PC-9 (cell line): ENCODE measurements at regions not wholly inside any gene's neighbourhood (a gene's known extent, or its start where the extent isn't known, plus 50 kb on each side); places are given as distances from the start of the nearest gene placed in this dataset.

Experiments used
- BruUV-seq: library from RNA; stranded (reverse); fragments of 400-500 nt; replicated peaks from 2 replicates; lab custom pipeline; 2021; lab: Mats Ljungman, UMichigan
- CTCF ChIA-PET: fragments of 300-600 bp; sonication (Branson Sonifier 250); formaldehyde crosslinking; loops from one replicate; lab custom pipeline; 2022; ENCODE audit warnings: antibody characterized with exemption; lab: Charles Lee
- POLR2A ChIA-PET: fragments of 300-600 bp; sonication (Branson Sonifier 250); formaldehyde crosslinking; loops from one replicate; lab custom pipeline; 2022; ENCODE audit warnings: antibody characterized with exemption; ENCODE audit not compliant: unreplicated experiment; lab: Charles Lee
- DNase-seq, 2 experiments: peaks; one replicate each; pipeline versions ENCODE4 v3.0.0 to v3.0.0-alpha.2; 2015 to 2022; ENCODE audit warnings: mixed read lengths in 1 of 2
- H2AFZ ChIP-seq: fragments of 200-600 bp; sonication (generic); 2 replicates; pipeline ENCODE4 v1.8.1; 2017; ENCODE audit warnings: antibody characterized with exemption
- H3F3A ChIP-seq: fragments of 200-600 bp; sonication (generic); 2 replicates; pipeline ENCODE4 v1.8.1; 2017; ENCODE audit warnings: antibody characterized with exemption, mild to moderate bottlenecking, low read depth; ENCODE audit not compliant: insufficient read depth
- H3K27ac ChIP-seq: fragments of 200-600 bp; sonication (generic); 2 replicates; pipeline ENCODE4 v1.6.1; 2016; ENCODE audit warnings: mixed run types
- H3K27me3 ChIP-seq: fragments of 200-600 bp; sonication (generic); 2 replicates; pipeline ENCODE4 v1.6.1; 2016; ENCODE audit warnings: low read depth, mixed run types; ENCODE audit not compliant: insufficient read depth
- H3K36me3 ChIP-seq: fragments of 200-600 bp; sonication (generic); 2 replicates; pipeline ENCODE4 v1.6.1; 2016; ENCODE audit warnings: low read depth, mixed run types
- H3K4me1 ChIP-seq: fragments of 200-600 bp; sonication (generic); replicated peaks from 2 replicates; pipeline ENCODE4 v1.6.1; 2016; ENCODE audit warnings: mixed run types; ENCODE audit not compliant: insufficient read depth
- H3K4me2 ChIP-seq: fragments of 200-600 bp; sonication (generic); 2 replicates; pipeline ENCODE4 v1.6.1; 2017; ENCODE audit warnings: mixed run types
- H3K4me3 ChIP-seq: fragments of 200-600 bp; sonication (generic); 2 replicates; pipeline ENCODE4 v1.6.1; 2016; ENCODE audit warnings: mixed run types
- H3K79me2 ChIP-seq: fragments of 200-600 bp; sonication (generic); 2 replicates; pipeline ENCODE4 v1.6.1; 2017; ENCODE audit warnings: low read depth, mixed run types
- H3K9me2 ChIP-seq: fragments of 200-600 bp; sonication (generic); 2 replicates; pipeline ENCODE4 v1.8.1; 2017; ENCODE audit warnings: mild to moderate bottlenecking; ENCODE audit not compliant: insufficient read depth
- H3K9me3 ChIP-seq: fragments of 200-600 bp; sonication (generic); 2 replicates; pipeline ENCODE4 v1.8.1; 2016; ENCODE audit warnings: low read depth; ENCODE audit not compliant: insufficient read depth
- H4K20me1 ChIP-seq: fragments of 200-600 bp; sonication (generic); 2 replicates; pipeline ENCODE4 v1.8.1; 2017; ENCODE audit not compliant: insufficient read depth
- EZH2 ChIP-seq: fragments of 200-600 bp; sonication (generic); IDR thresholded peaks from 2 replicates; pipeline ENCODE4 v1.8.0; 2017; ENCODE audit warnings: antibody characterized with exemption, low read depth
- intact Hi-C: fragments of 100-400 bp; cut with micrococcal nuclease; formaldehyde crosslinking; loops from one replicate; pipeline ENCODE4 v1.10.0; 2022; ENCODE audit not compliant: unreplicated experiment
- TF ChIP-seq, protein P1 (sequence below): fragments of 200-600 bp; sonication (generic); conservative IDR thresholded peaks from 2 replicates; pipeline ENCODE4 v1.6.1; 2017; ENCODE audit warnings: mixed run types, antibody characterized with exemption, mild to moderate bottlenecking, moderate library complexity

DNA sequence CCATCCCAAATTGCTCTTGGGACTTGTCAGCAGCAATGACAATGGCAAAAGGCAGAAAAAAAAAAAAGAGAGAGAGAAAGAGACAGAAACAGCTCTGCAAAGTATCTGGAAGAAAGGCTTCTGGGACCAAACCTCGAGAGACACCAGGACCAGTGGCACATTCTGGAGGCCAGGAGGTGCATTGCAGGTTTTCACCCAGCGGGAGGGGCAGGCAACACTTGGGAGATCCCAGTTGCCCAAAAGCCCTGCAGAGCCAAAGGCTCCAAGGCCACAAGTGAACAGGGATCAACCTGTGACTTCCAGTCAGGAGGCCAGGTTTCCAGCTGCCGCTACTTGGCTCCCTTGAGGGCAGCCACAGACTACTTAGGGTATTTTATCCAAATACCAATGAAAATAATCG, 110.8 kb upstream of the CDH5 start:
- no peak for DNase-seq
- no peaks in the 10 kb centered on the region for H3K9me3 ChIP-seq
- BruUV-seq, result no TSS peak

DNA sequence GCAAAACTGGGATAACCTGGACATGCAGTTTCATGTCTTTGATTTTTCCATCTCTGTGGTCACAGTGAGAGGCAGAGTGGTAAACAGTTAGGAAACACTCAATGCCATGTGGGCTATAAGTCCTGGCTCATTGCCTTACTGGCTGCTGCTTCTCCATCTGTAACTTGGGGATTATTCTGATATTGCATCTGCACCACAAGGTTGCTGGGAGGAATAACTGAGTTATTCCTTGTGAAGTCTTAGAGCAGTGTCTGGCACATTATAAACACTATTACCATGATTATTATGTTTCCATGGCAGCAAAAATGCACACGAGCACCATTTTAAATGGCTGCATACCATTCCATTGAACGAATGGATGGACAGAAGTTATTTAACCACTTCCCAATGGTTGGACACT, 111.7 kb upstream of the CDH5 start:
- no peaks in the 10 kb centered on the region for H4K20me1 ChIP-seq
- no peaks in the 10 kb centered on the region for H3K9me2 ChIP-seq
- no peaks in the 10 kb centered on the region for H3K9me3 ChIP-seq
- H2AFZ ChIP-seq, result no peak overlapping the region
- H3K4me1 ChIP-seq, result no peaks in the 10 kb centered on the region
- DNase-seq, result no peak
- peaks cover 59% of the 10 kb centered on the region for H3K27me3 ChIP-seq
- TF ChIP-seq EZH2, result no peak
- TF ChIP-seq, protein P1, sequence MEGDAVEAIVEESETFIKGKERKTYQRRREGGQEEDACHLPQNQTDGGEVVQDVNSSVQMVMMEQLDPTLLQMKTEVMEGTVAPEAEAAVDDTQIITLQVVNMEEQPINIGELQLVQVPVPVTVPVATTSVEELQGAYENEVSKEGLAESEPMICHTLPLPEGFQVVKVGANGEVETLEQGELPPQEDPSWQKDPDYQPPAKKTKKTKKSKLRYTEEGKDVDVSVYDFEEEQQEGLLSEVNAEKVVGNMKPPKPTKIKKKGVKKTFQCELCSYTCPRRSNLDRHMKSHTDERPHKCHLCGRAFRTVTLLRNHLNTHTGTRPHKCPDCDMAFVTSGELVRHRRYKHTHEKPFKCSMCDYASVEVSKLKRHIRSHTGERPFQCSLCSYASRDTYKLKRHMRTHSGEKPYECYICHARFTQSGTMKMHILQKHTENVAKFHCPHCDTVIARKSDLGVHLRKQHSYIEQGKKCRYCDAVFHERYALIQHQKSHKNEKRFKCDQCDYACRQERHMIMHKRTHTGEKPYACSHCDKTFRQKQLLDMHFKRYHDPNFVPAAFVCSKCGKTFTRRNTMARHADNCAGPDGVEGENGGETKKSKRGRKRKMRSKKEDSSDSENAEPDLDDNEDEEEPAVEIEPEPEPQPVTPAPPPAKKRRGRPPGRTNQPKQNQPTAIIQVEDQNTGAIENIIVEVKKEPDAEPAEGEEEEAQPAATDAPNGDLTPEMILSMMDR, result no peak
- no peaks in the 10 kb centered on the region for H3K36me3 ChIP-seq
- H3K79me2 ChIP-seq, result no peaks in the 10 kb centered on the region
- H3F3A ChIP-seq, result no peaks in the 10 kb centered on the region
- no peak overlapping the region for H3K4me3 ChIP-seq
- H3K4me2 ChIP-seq, result no peak overlapping the region
- CTCF ChIA-PET, result interaction anchor here (0.7 kb wide), 1 partner anchor 228 kb away, joined by 5 read pairs; no protein-coding TSS in a partner anchor
- BruUV-seq, result no TSS peak
- POLR2A ChIA-PET, result no interaction called here
- no peak overlapping the region for H3K27ac ChIP-seq
- intact Hi-C loops, result no loop called here

More for the DNA sequence above, 110.8 kb upstream of the CDH5 start:
- H4K20me1 ChIP-seq, result no peaks in the 10 kb centered on the region
- intact Hi-C loops, result no loop called here
- H3K27ac ChIP-seq, result no peak overlapping the region
- no peaks in the 10 kb centered on the region for H3K36me3 ChIP-seq
- no peaks in the 10 kb centered on the region for H3K4me1 ChIP-seq
- peaks cover 50% of the 10 kb centered on the region for H3K27me3 ChIP-seq
- no peak overlapping the region for H3K4me2 ChIP-seq
- CTCF ChIA-PET, result interaction anchor here (0.7 kb wide), 1 partner anchor 227 kb away, joined by 5 read pairs; no protein-coding TSS in a partner anchor
- POLR2A ChIA-PET, result no interaction called here
- no peaks in the 10 kb centered on the region for H3K79me2 ChIP-seq
- H3K9me2 ChIP-seq, result no peaks in the 10 kb centered on the region
- H3K4me3 ChIP-seq, result no peak overlapping the region
- TF ChIP-seq, protein P1, result no peak
- TF ChIP-seq EZH2, result no peak
- no peak overlapping the region for H2AFZ ChIP-seq
- H3F3A ChIP-seq, result no peaks in the 10 kb centered on the region

DNA sequence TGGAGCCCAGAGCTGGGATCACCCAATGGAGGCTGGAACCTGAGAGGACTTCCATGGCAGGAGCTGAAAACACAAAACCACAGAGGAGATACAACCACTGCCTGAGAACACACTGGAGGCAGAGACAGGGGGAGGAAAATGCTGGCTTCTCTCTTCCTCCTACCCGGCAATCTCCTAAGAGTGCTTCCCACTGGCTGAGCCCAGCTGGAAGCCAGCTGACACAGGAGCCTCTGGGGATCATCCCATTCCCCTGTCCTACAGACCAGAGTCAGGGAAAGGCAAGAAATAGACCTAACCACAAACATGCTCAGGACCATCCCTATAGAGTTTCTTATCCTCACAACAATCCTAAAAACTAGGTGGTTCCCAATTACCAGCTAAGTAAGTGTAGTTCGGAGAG, 112.4 kb upstream of the CDH5 start:
- Histone ChIP-seq H3K36me3 (no peaks in the 10 kb centered on the region), H3K27me3 (peaks cover 64% of the 10 kb centered on the region), H2AFZ (no peak overlapping the region), H4K20me1 (no peaks in the 10 kb centered on the region), H3K9me3 (no peaks in the 10 kb centered on the region), H3K27ac (no peak overlapping the region), H3F3A (no peaks in the 10 kb centered on the region), H3K4me1 (no peaks in the 10 kb centered on the region), H3K4me2 (no peak overlapping the region), H3K9me2 (no peaks in the 10 kb centered on the region), H3K79me2 (no peaks in the 10 kb centered on the region), H3K4me3 (no peak overlapping the region)
- ChIA-PET CTCF (no interaction called here), POLR2A (no interaction called here)
- no TSS peak for BruUV-seq
- no peak for DNase-seq
- TF ChIP-seq, protein P1, result no peak
- no peak for TF ChIP-seq EZH2
- intact Hi-C loops, result no loop called here
